Activated T-cell treated with anti-CD3 and anti-CD28 coated beads, Interleukin-2, amount 50 U/mL, for 24 hours (primary cell): ENCODE measurements at regions not wholly inside any gene's neighbourhood (a gene's known extent, or its start where the extent isn't known, plus 50 kb on each side); places are given as distances from the start of the nearest gene placed in this dataset.

Source experiments
- DNase-seq: peaks from one replicate; pipeline ENCODE4 v3.0.0-alpha.2; 2020
- H3K27ac Mint-ChIP-seq: 2 replicates; pipeline ENCODE4 v1.8.0; 2020; ENCODE audit warnings: mild to moderate bottlenecking, mixed read lengths
- H3K27me3 Mint-ChIP-seq: 2 replicates; pipeline ENCODE4 v1.8.0; 2020; ENCODE audit warnings: mixed read lengths
- H3K36me3 Mint-ChIP-seq: 2 replicates; pipeline ENCODE4 v1.8.0; 2020; ENCODE audit warnings: low read depth, mixed read lengths
- H3K4me1 Mint-ChIP-seq: 2 replicates; pipeline ENCODE4 v1.8.0; 2020; ENCODE audit warnings: low read depth, mixed read lengths
- H3K4me3 Mint-ChIP-seq: 2 replicates; pipeline ENCODE4 v1.8.0; 2020; ENCODE audit warnings: mild to moderate bottlenecking, moderate library complexity, mixed read lengths
- H3K9me3 Mint-ChIP-seq: 2 replicates; pipeline ENCODE4 v1.8.0; 2020; ENCODE audit warnings: mixed read lengths

- Mint-ChIP-seq H3K9me3 (peaks cover 3% of the 10 kb centered on the region), H3K27ac (no peak overlapping the region), H3K4me1 (no peaks in the 10 kb centered on the region), H3K27me3 (no peaks in the 10 kb centered on the region), H3K4me3 (no peak overlapping the region), H3K36me3 (no peaks in the 10 kb centered on the region)
- no peak for DNase-seq
Measured at GRCh38 chr2:146123714-146124113, 1603.8 kb upstream of the ZEB2 start.

- Mint-ChIP-seq H3K36me3 (no peaks in the 10 kb centered on the region), H3K27me3 (no peaks in the 10 kb centered on the region), H3K27ac (no peak overlapping the region), H3K4me1 (no peaks in the 10 kb centered on the region), H3K4me3 (no peak overlapping the region), H3K9me3 (peaks cover 3% of the 10 kb centered on the region)
- DNase-seq, result no peak
Measured at GRCh38 chr2:146123256-146123655, 1603.3 kb upstream of the ZEB2 start.

GRCh38 chr2:146119586-146119985 lies 1599.7 kb upstream of the ZEB2 start:
- Mint-ChIP-seq H3K27me3 (no peaks in the 10 kb centered on the region), H3K4me3 (no peak overlapping the region), H3K36me3 (no peaks in the 10 kb centered on the region), H3K4me1 (no peaks in the 10 kb centered on the region), H3K27ac (no peak overlapping the region), H3K9me3 (peaks cover 10% of the 10 kb centered on the region)
- DNase-seq, result no peak

- H3K4me3 Mint-ChIP-seq, result no peak overlapping the region
- H3K4me1 Mint-ChIP-seq, result no peaks in the 10 kb centered on the region
- no peak overlapping the region for H3K27ac Mint-ChIP-seq
- H3K36me3 Mint-ChIP-seq, result no peaks in the 10 kb centered on the region
- no peaks in the 10 kb centered on the region for H3K27me3 Mint-ChIP-seq
- peaks cover 4% of the 10 kb centered on the region for H3K9me3 Mint-ChIP-seq
- no peak for DNase-seq
Measured at GRCh38 chr2:146108993-146109392, 1589.1 kb upstream of the ZEB2 start.

- no peaks in the 10 kb centered on the region for H3K4me1 Mint-ChIP-seq
- DNase-seq, result no peak
- H3K36me3 Mint-ChIP-seq, result no peaks in the 10 kb centered on the region
- no peaks in the 10 kb centered on the region for H3K27me3 Mint-ChIP-seq
- H3K9me3 Mint-ChIP-seq, result peaks cover 24% of the 10 kb centered on the region
- H3K27ac Mint-ChIP-seq, result no peak overlapping the region
- H3K4me3 Mint-ChIP-seq, result no peak overlapping the region
Measured at GRCh38 chr2:146094185-146094584, 1574.3 kb upstream of the ZEB2 start.

- H3K27me3 Mint-ChIP-seq, result no peaks in the 10 kb centered on the region
- no peak for DNase-seq
- no peaks in the 10 kb centered on the region for H3K36me3 Mint-ChIP-seq
- H3K27ac Mint-ChIP-seq, result no peak overlapping the region
- H3K4me1 Mint-ChIP-seq, result no peaks in the 10 kb centered on the region
- H3K4me3 Mint-ChIP-seq, result no peak overlapping the region
- H3K9me3 Mint-ChIP-seq, result peaks cover 11% of the 10 kb centered on the region
Measured at GRCh38 chr2:146081459-146081858, 1561.5 kb upstream of the ZEB2 start.

GRCh38 chr2:146080925-146081324 lies 1561.0 kb upstream of the ZEB2 start:
- Mint-ChIP-seq H3K4me1 (no peaks in the 10 kb centered on the region), H3K27ac (no peak overlapping the region), H3K4me3 (no peak overlapping the region), H3K36me3 (no peaks in the 10 kb centered on the region), H3K9me3 (peaks cover 16% of the 10 kb centered on the region), H3K27me3 (no peaks in the 10 kb centered on the region)
- DNase-seq, result no peak

- H3K9me3 Mint-ChIP-seq, result peaks cover 11% of the 10 kb centered on the region
- no peak overlapping the region for H3K4me3 Mint-ChIP-seq
- no peaks in the 10 kb centered on the region for H3K36me3 Mint-ChIP-seq
- H3K27me3 Mint-ChIP-seq, result no peaks in the 10 kb centered on the region
- H3K27ac Mint-ChIP-seq, result no peak overlapping the region
- H3K4me1 Mint-ChIP-seq, result no peaks in the 10 kb centered on the region
- no peak for DNase-seq
Measured at GRCh38 chr2:146079216-146079615, 1559.3 kb upstream of the ZEB2 start.

- H3K27me3 Mint-ChIP-seq, result no peaks in the 10 kb centered on the region
- H3K27ac Mint-ChIP-seq, result no peak overlapping the region
- no peaks in the 10 kb centered on the region for H3K4me1 Mint-ChIP-seq
- H3K9me3 Mint-ChIP-seq, result peaks cover 10% of the 10 kb centered on the region
- no peaks in the 10 kb centered on the region for H3K36me3 Mint-ChIP-seq
- DNase-seq, result no peak
- H3K4me3 Mint-ChIP-seq, result no peak overlapping the region
Measured at GRCh38 chr2:146077156-146077555, 1557.2 kb upstream of the ZEB2 start.

- H3K4me1 Mint-ChIP-seq, result no peaks in the 10 kb centered on the region
- H3K27me3 Mint-ChIP-seq, result no peaks in the 10 kb centered on the region
- H3K36me3 Mint-ChIP-seq, result no peaks in the 10 kb centered on the region
- no peak for DNase-seq
- H3K9me3 Mint-ChIP-seq, result peaks cover 9% of the 10 kb centered on the region
- H3K4me3 Mint-ChIP-seq, result no peak overlapping the region
- H3K27ac Mint-ChIP-seq, result no peak overlapping the region
Measured at GRCh38 chr2:146068051-146068450, 1548.1 kb upstream of the ZEB2 start.

- H3K27me3 Mint-ChIP-seq, result no peaks in the 10 kb centered on the region
- H3K4me3 Mint-ChIP-seq, result no peak overlapping the region
- no peaks in the 10 kb centered on the region for H3K4me1 Mint-ChIP-seq
- peaks cover 4% of the 10 kb centered on the region for H3K9me3 Mint-ChIP-seq
- H3K36me3 Mint-ChIP-seq, result no peaks in the 10 kb centered on the region
- no peak for DNase-seq
- H3K27ac Mint-ChIP-seq, result no peak overlapping the region
Measured at GRCh38 chr2:146048141-146048540, 1528.2 kb upstream of the ZEB2 start.

GRCh38 chr2:146041274-146041910 lies 1521.5 kb upstream of the ZEB2 start:
- no peak overlapping the region for H3K27ac Mint-ChIP-seq

GRCh38 chr2:146040051-146040450 lies 1520.1 kb upstream of the ZEB2 start:
- no peak for DNase-seq
- Mint-ChIP-seq H3K9me3 (no peaks in the 10 kb centered on the region), H3K4me3 (no peak overlapping the region), H3K4me1 (no peaks in the 10 kb centered on the region), H3K27ac (no peak overlapping the region), H3K36me3 (no peaks in the 10 kb centered on the region), H3K27me3 (no peaks in the 10 kb centered on the region)

More at GRCh38 chr2:146041274-146041910, 1521.5 kb upstream of the ZEB2 start:
- Mint-ChIP-seq H3K36me3 (no peaks in the 10 kb centered on the region), H3K4me1 (no peaks in the 10 kb centered on the region), H3K9me3 (no peaks in the 10 kb centered on the region), H3K27me3 (no peaks in the 10 kb centered on the region), H3K4me3 (no peak overlapping the region)
- no peak for DNase-seq

- Mint-ChIP-seq H3K36me3 (no peaks in the 10 kb centered on the region), H3K27ac (no peak overlapping the region), H3K27me3 (no peaks in the 10 kb centered on the region), H3K4me1 (no peaks in the 10 kb centered on the region), H3K9me3 (no peaks in the 10 kb centered on the region), H3K4me3 (no peak overlapping the region)
- DNase-seq, result no peak
Measured at GRCh38 chr2:146038014-146038413, 1518.1 kb upstream of the ZEB2 start.

- Mint-ChIP-seq H3K36me3 (no peaks in the 10 kb centered on the region), H3K27me3 (no peaks in the 10 kb centered on the region), H3K27ac (no peak overlapping the region), H3K9me3 (no peaks in the 10 kb centered on the region), H3K4me3 (no peak overlapping the region), H3K4me1 (no peaks in the 10 kb centered on the region)
- DNase-seq, result no peak
Measured at GRCh38 chr2:146037334-146037870, 1517.5 kb upstream of the ZEB2 start.

GRCh38 chr2:146031158-146031557 lies 1511.2 kb upstream of the ZEB2 start:
- H3K36me3 Mint-ChIP-seq, result no peaks in the 10 kb centered on the region
- no peaks in the 10 kb centered on the region for H3K27me3 Mint-ChIP-seq
- no peak overlapping the region for H3K27ac Mint-ChIP-seq
- H3K9me3 Mint-ChIP-seq, result peaks cover 3% of the 10 kb centered on the region
- no peak overlapping the region for H3K4me3 Mint-ChIP-seq
- no peaks in the 10 kb centered on the region for H3K4me1 Mint-ChIP-seq
- no peak for DNase-seq
